Tibial nerve (tissue), 4 donors: ENCODE measurements at regions not wholly inside any gene's neighbourhood (a gene's known extent, or its start where the extent isn't known, plus 50 kb on each side); places are given as distances from the start of the nearest gene placed in this dataset.

Experiments used
- DNase-seq, 2 donors: peaks; one replicate each; pipeline ENCODE4 v3.0.0-alpha.2; 2019; ENCODE audit warnings: low spot score in 2 of 2
- H3K27ac ChIP-seq, 4 donors: fragments of 200-600 bp; sonication (generic) in 3 of 4; one replicate each; pipeline ENCODE4 v1.5.1; 2017 to 2019; ENCODE audit warnings: mild to moderate bottlenecking in 1 of 4
- H3K27me3 ChIP-seq, 2 donors: fragments of 200-600 bp; sonication (generic) in 1 of 2; one replicate each; pipeline versions ENCODE4 v1.5.1 to v1.6.0; 2017 to 2019
- H3K36me3 ChIP-seq, 3 donors: fragments of 200-600 bp; sonication (generic); one replicate each; pipeline ENCODE4 v1.5.1; 2018 to 2019
- H3K4me1 ChIP-seq, 4 donors: fragments of 200-600 bp; sonication (generic) in 3 of 4; one replicate each; pipeline ENCODE4 v1.5.1; 2017 to 2019
- H3K4me3 ChIP-seq, 4 donors: fragments of 200-600 bp; sonication (generic) in 3 of 4; one replicate each; pipeline ENCODE4 v1.5.1; 2017 to 2019; ENCODE audit warnings: mild to moderate bottlenecking in 1 of 4, moderate library complexity in 1 of 4
- H3K9me3 ChIP-seq, 4 donors: fragments of 200-600 bp; sonication (generic) in 3 of 4; one replicate each; pipeline ENCODE4 v1.5.1; 2017 to 2019
- CTCF ChIP-seq, 5 experiments: fragments of 200-600 bp in 3 of 5; fragments of 450-650 bp in 2 of 5; sonication (generic) in 3 of 5; IDR thresholded peaks; one replicate each; pipeline ENCODE4 v1.5.1; 2016 to 2019; ENCODE audit warnings: antibody characterized with exemption in 5 of 5, mild to moderate bottlenecking in 3 of 5, moderate library complexity in 2 of 5
- EP300 ChIP-seq, 2 donors: sonication (generic); formaldehyde crosslinking; IDR thresholded peaks; one replicate each; pipeline ENCODE4 v1.6.1; 2017; ENCODE audit warnings: antibody characterized with exemption in 2 of 2, mild to moderate bottlenecking in 1 of 2
- POLR2A ChIP-seq, 2 donors: fragments of 450-650 bp; IDR thresholded peaks; one replicate each; pipeline ENCODE4 v1.6.1; 2017; ENCODE audit warnings: antibody characterized with exemption in 2 of 2, mild to moderate bottlenecking in 2 of 2, moderate library complexity in 2 of 2
- WGBS, 2 donors: methylation state at CpG; one replicate each; pipeline ENCODE4 v1.1.5; 2018; 5-methylcytosine and 5-hydroxymethylcytosine counted together

- H3K27ac ChIP-seq: no peak overlapping the region
- no peaks in the 10 kb centered on the region for H3K36me3 ChIP-seq
- H3K9me3 ChIP-seq: no peaks in the 10 kb centered on the region
- TF ChIP-seq POLR2A (IDR thresholded peaks at IDR 0.05): no peak
- no peak for TF ChIP-seq CTCF (IDR thresholded peaks at IDR 0.05)
- H3K27me3 ChIP-seq: no peaks in the 10 kb centered on the region
- no peak overlapping the region for H3K4me3 ChIP-seq
- no peak for DNase-seq
- no peaks in the 10 kb centered on the region for H3K4me1 ChIP-seq
These were observed 148.1 kb upstream of the EGLN3 start for GRCh38 chr14:34098985-34099349.

- TF ChIP-seq CTCF (IDR thresholded peaks at IDR 0.05): peak; percentile 25 to 80 (median 47)
- TF ChIP-seq POLR2A (IDR thresholded peaks at IDR 0.05): no peak
- TF ChIP-seq EP300 (IDR thresholded peaks at IDR 0.05): no peak
- WGBS, 2 donors: 51 to 53% methylated on average over 8 of the region's 8 CpGs
- H3K9me3 ChIP-seq: no peaks in the 10 kb centered on the region
- no peak overlapping the region for H3K27ac ChIP-seq
- peak; percentile 21 to 39 for DNase-seq
- H3K4me1 ChIP-seq: no peaks in the 10 kb centered on the region
- H3K4me3 ChIP-seq: no peak overlapping the region
- H3K27me3 ChIP-seq: no peaks in the 10 kb centered on the region
- no peaks in the 10 kb centered on the region for H3K36me3 ChIP-seq
These were observed 147.4 kb upstream of the EGLN3 start for GRCh38 chr14:34098045-34098984.

GRCh38 chr14:34097644-34098043, 146.8 kb upstream of the EGLN3 start:
- TF ChIP-seq CTCF (IDR thresholded peaks at IDR 0.05): no peak
- no peak for TF ChIP-seq EP300 (IDR thresholded peaks at IDR 0.05)
- no peak for TF ChIP-seq POLR2A (IDR thresholded peaks at IDR 0.05)
- Histone ChIP-seq H3K9me3 (no peaks in the 10 kb centered on the region), H3K4me1 (no peaks in the 10 kb centered on the region), H3K27ac (no peak overlapping the region), H3K36me3 (no peaks in the 10 kb centered on the region), H3K4me3 (no peak overlapping the region), H3K27me3 (no peaks in the 10 kb centered on the region)
- DNase-seq: no peak
- 95 to 98% methylated on average over 3 to 9 of the region's 9 CpGs for WGBS, 2 donors

GRCh38 chr14:34094384-34094783, 143.5 kb upstream of the EGLN3 start:
- no peaks in the 10 kb centered on the region for H3K4me1 ChIP-seq
- no peak for TF ChIP-seq POLR2A (IDR thresholded peaks at IDR 0.05)
- TF ChIP-seq EP300 (IDR thresholded peaks at IDR 0.05): no peak
- no peak for TF ChIP-seq CTCF (IDR thresholded peaks at IDR 0.05)
- H3K9me3 ChIP-seq: no peaks in the 10 kb centered on the region

GRCh38 chr14:34093883-34094282, 143.0 kb upstream of the EGLN3 start:
- 92 to 93% methylated on average over 3 of the region's 3 CpGs for WGBS, 2 donors
- H3K27ac ChIP-seq: no peak overlapping the region
- no peaks in the 10 kb centered on the region for H3K9me3 ChIP-seq
- no peak for TF ChIP-seq EP300 (IDR thresholded peaks at IDR 0.05)
- TF ChIP-seq POLR2A (IDR thresholded peaks at IDR 0.05): no peak
- no peak for TF ChIP-seq CTCF (IDR thresholded peaks at IDR 0.05)
- H3K4me1 ChIP-seq: no peaks in the 10 kb centered on the region
- H3K4me3 ChIP-seq: no peak overlapping the region
- no peaks in the 10 kb centered on the region for H3K36me3 ChIP-seq
- DNase-seq: no peak
- no peaks in the 10 kb centered on the region for H3K27me3 ChIP-seq

More at GRCh38 chr14:34094384-34094783, 143.5 kb upstream of the EGLN3 start:
- H3K27me3 ChIP-seq: no peaks in the 10 kb centered on the region
- no peak for DNase-seq
- no peak overlapping the region for H3K4me3 ChIP-seq
- no peaks in the 10 kb centered on the region for H3K36me3 ChIP-seq
- no peak overlapping the region for H3K27ac ChIP-seq
